GM12878 (cell line): ENCODE measurements at regions not wholly inside any gene's neighbourhood (a gene's known extent, or its start where the extent isn't known, plus 50 kb on each side); places are given as distances from the start of the nearest gene placed in this dataset.

ENCODE experiments used
- ATAC-seq: fragments of 200-7000 bp; cut with Tn5 transposase; 3 replicates; pipeline ENCODE4 v1.9.1; 2020; ENCODE audit warnings: mild to moderate bottlenecking, moderate library complexity
- BruUV-seq: library from RNA; stranded (reverse); fragments of 400-500 nt; replicated peaks from 2 replicates; lab custom pipeline; 2021; lab: Mats Ljungman, UMichigan
- CTCF ChIA-PET: fragments of 300-600 bp; sonication (Branson Sonifier 250); formaldehyde crosslinking; extraction: SDS; loops from one replicate; lab custom pipeline; 2021; ENCODE audit warnings: inconsistent platforms; lab: Yijun Ruan, JAX
- POLR2A ChIA-PET: fragments of 350-600 bp; formaldehyde crosslinking; extraction: SDS; loops from one replicate; lab custom pipeline; 2021; ENCODE audit warnings: inconsistent platforms; lab: Charles Lee
- RAD21 ChIA-PET: fragments of 300-600 bp; sonication (Branson Sonifier 250); formaldehyde crosslinking; loops from one replicate; lab custom pipeline; 2023; ENCODE audit warnings: antibody characterized with exemption; ENCODE audit not compliant: unreplicated experiment; lab: Charles Lee
- SMC1A ChIA-PET: fragments of 300-600 bp; sonication (Branson Sonifier 250); formaldehyde crosslinking; loops from one replicate; lab custom pipeline; 2023; ENCODE audit not compliant: unreplicated experiment, uncharacterized antibody; lab: Charles Lee
- DNase-seq: peaks from one replicate; pipeline ENCODE4 v3.0.0-alpha.2; 2011; ENCODE audit warnings: low read depth, low spot score
- FAIRE-seq: peaks from 3 replicates; lab custom pipeline; 2011; peaks lifted over from hg19 to GRCh38; lab: Jason Lieb, UNC
- H2AFZ ChIP-seq: 2 replicates; pipeline ENCODE4 v1.6.0; 2011; ENCODE audit warnings: low read depth, low read length, control low read depth; ENCODE audit not compliant: control insufficient read depth
- H3K27ac ChIP-seq: 2 replicates; pipeline ENCODE4 v1.5.1; 2011; ENCODE audit warnings: control low read depth; ENCODE audit not compliant: control insufficient read depth, insufficient read depth
- H3K27me3 ChIP-seq, 2 experiments: replicated peaks in 1 of 2; 2 replicates each; pipeline versions ENCODE4 v1.6.0 to v1.6.1; 2011; ENCODE audit warnings: low read length in 1 of 2; ENCODE audit not compliant: control insufficient read depth in 2 of 2, insufficient read depth in 2 of 2
- H3K36me3 ChIP-seq, 2 experiments: 2 replicates each; pipeline ENCODE4 v1.5.1; 2011; ENCODE audit warnings: low read length in 1 of 2; ENCODE audit not compliant: control insufficient read depth in 2 of 2, insufficient read depth in 2 of 2
- H3K4me1 ChIP-seq: 2 replicates; pipeline ENCODE4 v1.6.1; 2011; ENCODE audit warnings: mild to moderate bottlenecking, low read length, moderate library complexity, mixed read lengths; ENCODE audit not compliant: control insufficient read depth, insufficient read depth
- H3K4me2 ChIP-seq: 2 replicates; pipeline ENCODE4 v1.6.0; 2011; ENCODE audit warnings: control low read depth; ENCODE audit not compliant: control insufficient read depth, insufficient read depth
- H3K4me3 ChIP-seq: fragments of 200-600 bp; sonication (generic); 2 replicates; pipeline ENCODE4 v1.5.1; 2016
- H3K79me2 ChIP-seq: 2 replicates; pipeline ENCODE4 v1.6.0; 2011; ENCODE audit warnings: low read length; ENCODE audit not compliant: control insufficient read depth, insufficient read depth
- H3K9ac ChIP-seq: 2 replicates; pipeline ENCODE4 v1.8.0; 2011; ENCODE audit warnings: low read length, control low read depth, mixed read lengths; ENCODE audit not compliant: control insufficient read depth, insufficient read depth
- H3K9me3 ChIP-seq: replicated peaks from 3 replicates; pipeline ENCODE4 v1.5.1; 2011; ENCODE audit warnings: mild to moderate bottlenecking, low read length; ENCODE audit not compliant: control insufficient read depth, insufficient read depth
- H4K20me1 ChIP-seq: 2 replicates; pipeline ENCODE4 v1.6.0; 2011; ENCODE audit not compliant: control insufficient read depth, insufficient read depth
- ASH2L ChIP-seq: fragments of 300-600, 200-600 bp; sonication (generic); IDR thresholded peaks from 2 replicates; pipeline ENCODE4 v1.6.1; 2017; ENCODE audit warnings: low read depth, mild to moderate bottlenecking, borderline replicate concordance
- CHD2 ChIP-seq: IDR thresholded peaks from 2 replicates; pipeline ENCODE4 v1.6.1; 2011; ENCODE audit warnings: low read depth, low read length, improper control_type of control experiment, borderline replicate concordance
- CHD4 ChIP-seq: fragments of 200-600 bp; sonication (generic); IDR thresholded peaks from 2 replicates; pipeline ENCODE4 v1.6.1; 2016; ENCODE audit warnings: mild to moderate bottlenecking
- EED ChIP-seq: sonication (generic); IDR thresholded peaks from 2 replicates; pipeline ENCODE4 v1.6.1; 2016; ENCODE audit warnings: antibody characterized with exemption, low read depth
- GABPA ChIP-seq: IDR thresholded peaks from 2 replicates; pipeline ENCODE4 v1.6.1; 2014; ENCODE audit warnings: antibody characterized with exemption, low read depth, mild to moderate bottlenecking, inconsistent platforms
- MAX ChIP-seq: IDR thresholded peaks from 2 replicates; pipeline ENCODE4 v1.6.1; 2012; ENCODE audit warnings: low read depth, low read length, improper control_type of control experiment
- MLLT1 ChIP-seq: fragments of 450-650 bp; IDR thresholded peaks from 2 replicates; pipeline ENCODE4 v1.6.1; 2016; ENCODE audit warnings: mild to moderate bottlenecking
- PAX5 ChIP-seq: IDR thresholded peaks from 2 replicates; pipeline ENCODE4 v1.6.1; 2011; ENCODE audit warnings: low read depth, low read length, borderline replicate concordance
- RBBP5 ChIP-seq: fragments of 200-600 bp; sonication (generic); conservative IDR thresholded peaks from 2 replicates; pipeline ENCODE4 v1.6.1; 2016
- TAF1 ChIP-seq: IDR thresholded peaks from 2 replicates; pipeline ENCODE4 v1.6.1; 2011; ENCODE audit warnings: mild to moderate bottlenecking, low read depth, low read length, borderline replicate concordance
- WGBS: methylation state at CpG from one replicate; pipeline ENCODE4 v1.1.6; 2016; ENCODE audit warnings: low lambda C conversion rate; ENCODE audit not compliant: insufficient replicate concordance, insufficient coverage; ENCODE audit errors: missing lambda C conversion rate; 5-methylcytosine and 5-hydroxymethylcytosine counted together
- in situ Hi-C: fragments of 300-500 bp; cut with MboI; formaldehyde crosslinking; loops from 9 replicates; pipeline ENCODE4 v1.14.3; 2018; ENCODE audit warnings: mixed read lengths
- intact Hi-C: fragments of 100-400 bp; cut with micrococcal nuclease; formaldehyde crosslinking; loops from one replicate; pipeline ENCODE4 v1.14.2; 2022; ENCODE audit not compliant: unreplicated experiment

GRCh38 chr6:23011615-23012014, 442.2 kb downstream of the HDGFL1 start:
- Histone ChIP-seq H4K20me1 (no peaks in the 10 kb centered on the region), H3K27ac (no peak overlapping the region), H3K9ac (no peak overlapping the region), H3K36me3 (no peaks in the 10 kb centered on the region), H3K79me2 (no peaks in the 10 kb centered on the region), H3K4me2 (no peak overlapping the region), H3K4me1 (no peaks in the 10 kb centered on the region), H3K4me3 (no peak overlapping the region), H3K9me3 (no peaks in the 10 kb centered on the region)
- ChIA-PET RAD21 (no interaction called here), SMC1A (no interaction called here), CTCF (no interaction called here)
- DNase-seq, result no peak
- no TSS peak for BruUV-seq
- intact Hi-C loops, result no loop called here
- TF ChIP-seq CHD4, result no peak
- TF ChIP-seq, all 136 proteins: peak for 0
- no peaks in the 10 kb centered on the region for H3K27me3 ChIP-seq
- POLR2A ChIA-PET, result no interaction called here
- no peak overlapping the region for H2AFZ ChIP-seq
- no peak for FAIRE-seq
- in situ Hi-C loops, result no loop called here
- no peak for ATAC-seq

- SMC1A ChIA-PET, result no interaction called here
- TF ChIP-seq MLLT1 (no peak), RBBP5 (no peak), CHD2 (no peak), GABPA (no peak), PAX5 (no peak), TAF1 (no peak), ASH2L (no peak), EED (no peak), MAX (no peak)
- Histone ChIP-seq H3K27ac (no peak overlapping the region), H3K9me3 (no peaks in the 10 kb centered on the region), H3K4me3 (no peak overlapping the region), H4K20me1 (no peaks in the 10 kb centered on the region), H3K27me3 (no peaks in the 10 kb centered on the region), H3K4me2 (no peak overlapping the region), H3K9ac (no peak overlapping the region), H3K79me2 (no peaks in the 10 kb centered on the region), H3K4me1 (no peaks in the 10 kb centered on the region), H3K36me3 (no peaks in the 10 kb centered on the region), H2AFZ (no peak overlapping the region)
- in situ Hi-C loops, result no loop called here
- 6% methylated on average over 6 of the region's 6 CpGs for WGBS
- intact Hi-C loops, result no loop called here
- FAIRE-seq (no peak), ATAC-seq (no peak), DNase-seq (no peak)
- BruUV-seq, result no TSS peak
- RAD21 ChIA-PET, result no interaction called here
- POLR2A ChIA-PET, result no interaction called here
- CTCF ChIA-PET, result no interaction called here
Measured at GRCh38 chr6:23013776-23014175, 444.4 kb downstream of the HDGFL1 start.
